ENCODE measurements at regions not wholly inside any gene's neighbourhood (a gene's known extent, or its start where the extent isn't known, plus 50 kb on each side); places are given as distances from the start of the nearest gene placed in this dataset.

GRCh38 chr10:27390681-27391080 lies 113.4 kb upstream of the RAB18 start:
- 82% methylated on average over 1 of the region's 1 CpG for WGBS
- H3K27me3 ChIP-seq (ENCODE audit: control insufficient read depth in 4 of 4, insufficient read depth in 4 of 4, low read length in 3 of 4), result peaks cover 0 to 3% (median 0%) of the 10 kb centered on the region in 4 donors

DNA sequence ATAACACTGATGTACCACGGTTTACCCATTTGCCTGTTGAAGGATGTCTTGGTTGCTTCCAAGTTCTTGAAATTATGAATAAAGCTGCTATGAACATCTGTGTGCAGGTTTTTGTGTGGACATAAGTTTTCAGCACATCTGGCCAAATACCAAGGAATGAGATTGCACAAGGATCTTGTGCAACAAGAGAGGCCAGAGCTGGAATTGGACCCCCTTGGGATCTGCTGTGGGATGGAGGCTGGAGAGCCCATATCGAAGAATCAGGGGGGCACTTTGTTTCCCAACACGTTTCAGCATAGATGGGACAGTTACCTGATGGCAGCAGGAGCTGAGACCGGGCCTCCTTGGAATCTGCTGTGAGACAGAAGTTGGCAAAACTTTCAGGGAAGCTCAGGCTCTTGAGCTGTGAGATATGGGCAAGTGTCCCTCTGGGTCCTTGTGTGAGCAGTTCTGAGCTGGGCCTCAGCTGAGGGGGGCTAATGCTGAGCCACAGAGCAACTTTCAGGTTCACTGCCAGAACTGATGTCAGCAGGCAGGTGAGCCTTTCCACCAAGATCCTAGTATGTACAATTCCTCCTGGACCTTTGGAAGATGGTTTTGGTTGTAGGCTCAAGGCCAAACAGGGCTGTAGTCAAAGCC lies 115.2 kb upstream of the RAB18 start:
- TF ChIP-seq ZBTB33 (IDR thresholded peaks at IDR 0.05) (no peak), TAF1 (conservative IDR thresholded peaks at IDR 0.05) (no peak), FOXA1 (IDR thresholded peaks at IDR 0.05) (no peak), ATF3 (IDR thresholded peaks at IDR 0.05) (no peak), RAD21 (IDR thresholded peaks at IDR 0.05) (no peak), YY1 (IDR thresholded peaks at IDR 0.05) (no peak), GABPA (IDR thresholded peaks at IDR 0.05 in 1 of 2, conservative IDR thresholded peaks at IDR 0.05 in 1 of 2) (no peak), SP1 (IDR thresholded peaks at IDR 0.05) (no peak)
- TF ChIP-seq, protein P1, sequence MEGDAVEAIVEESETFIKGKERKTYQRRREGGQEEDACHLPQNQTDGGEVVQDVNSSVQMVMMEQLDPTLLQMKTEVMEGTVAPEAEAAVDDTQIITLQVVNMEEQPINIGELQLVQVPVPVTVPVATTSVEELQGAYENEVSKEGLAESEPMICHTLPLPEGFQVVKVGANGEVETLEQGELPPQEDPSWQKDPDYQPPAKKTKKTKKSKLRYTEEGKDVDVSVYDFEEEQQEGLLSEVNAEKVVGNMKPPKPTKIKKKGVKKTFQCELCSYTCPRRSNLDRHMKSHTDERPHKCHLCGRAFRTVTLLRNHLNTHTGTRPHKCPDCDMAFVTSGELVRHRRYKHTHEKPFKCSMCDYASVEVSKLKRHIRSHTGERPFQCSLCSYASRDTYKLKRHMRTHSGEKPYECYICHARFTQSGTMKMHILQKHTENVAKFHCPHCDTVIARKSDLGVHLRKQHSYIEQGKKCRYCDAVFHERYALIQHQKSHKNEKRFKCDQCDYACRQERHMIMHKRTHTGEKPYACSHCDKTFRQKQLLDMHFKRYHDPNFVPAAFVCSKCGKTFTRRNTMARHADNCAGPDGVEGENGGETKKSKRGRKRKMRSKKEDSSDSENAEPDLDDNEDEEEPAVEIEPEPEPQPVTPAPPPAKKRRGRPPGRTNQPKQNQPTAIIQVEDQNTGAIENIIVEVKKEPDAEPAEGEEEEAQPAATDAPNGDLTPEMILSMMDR (IDR thresholded peaks at IDR 0.05; ENCODE audit: low read depth, low read length, missing input control), result no peak
- Histone ChIP-seq H3K4me3 (ENCODE audit: low read depth in 1 of 3, low read length in 3 of 3) (no peak overlapping the region), H3K27ac (ENCODE audit: low read depth in 1 of 2, low read length in 2 of 2) (no peak overlapping the region), H3K36me3 (ENCODE audit: control insufficient read depth in 4 of 4, insufficient read depth in 3 of 4, low read depth in 1 of 4, low read length in 3 of 4) (no peaks in the 10 kb centered on the region), H3K27me3 (ENCODE audit: control insufficient read depth in 4 of 4, insufficient read depth in 4 of 4, low read length in 3 of 4) (peaks cover 0 to 3% (median 0%) of the 10 kb centered on the region in 4 donors), H3K4me1 (ENCODE audit: control insufficient read depth in 4 of 4, insufficient read depth in 4 of 4, low read length in 3 of 4) (no peaks in the 10 kb centered on the region), H3K9me3 (ENCODE audit: control insufficient read depth in 4 of 4, low read length in 3 of 4) (no peaks in the 10 kb centered on the region), H3K9ac (ENCODE audit: low read depth in 1 of 2, low read length in 2 of 2) (no peak overlapping the region)
- DNase-seq (ENCODE audit: low spot score), result no peak
- 77% methylated on average over 4 of the region's 4 CpGs for WGBS

More at GRCh38 chr10:27390681-27391080, 113.4 kb upstream of the RAB18 start:
- Histone ChIP-seq H3K36me3 (ENCODE audit: control insufficient read depth in 4 of 4, insufficient read depth in 3 of 4, low read depth in 1 of 4, low read length in 3 of 4) (no peaks in the 10 kb centered on the region), H3K27ac (ENCODE audit: low read depth in 1 of 2, low read length in 2 of 2) (no peak overlapping the region), H3K4me3 (ENCODE audit: low read depth in 1 of 3, low read length in 3 of 3) (no peak overlapping the region), H3K4me1 (ENCODE audit: control insufficient read depth in 4 of 4, insufficient read depth in 4 of 4, low read length in 3 of 4) (no peaks in the 10 kb centered on the region), H3K9ac (ENCODE audit: low read depth in 1 of 2, low read length in 2 of 2) (no peak overlapping the region), H3K9me3 (ENCODE audit: control insufficient read depth in 4 of 4, low read length in 3 of 4) (no peaks in the 10 kb centered on the region)
- no peak for DNase-seq (ENCODE audit: low spot score)
- TF ChIP-seq, protein P2, sequence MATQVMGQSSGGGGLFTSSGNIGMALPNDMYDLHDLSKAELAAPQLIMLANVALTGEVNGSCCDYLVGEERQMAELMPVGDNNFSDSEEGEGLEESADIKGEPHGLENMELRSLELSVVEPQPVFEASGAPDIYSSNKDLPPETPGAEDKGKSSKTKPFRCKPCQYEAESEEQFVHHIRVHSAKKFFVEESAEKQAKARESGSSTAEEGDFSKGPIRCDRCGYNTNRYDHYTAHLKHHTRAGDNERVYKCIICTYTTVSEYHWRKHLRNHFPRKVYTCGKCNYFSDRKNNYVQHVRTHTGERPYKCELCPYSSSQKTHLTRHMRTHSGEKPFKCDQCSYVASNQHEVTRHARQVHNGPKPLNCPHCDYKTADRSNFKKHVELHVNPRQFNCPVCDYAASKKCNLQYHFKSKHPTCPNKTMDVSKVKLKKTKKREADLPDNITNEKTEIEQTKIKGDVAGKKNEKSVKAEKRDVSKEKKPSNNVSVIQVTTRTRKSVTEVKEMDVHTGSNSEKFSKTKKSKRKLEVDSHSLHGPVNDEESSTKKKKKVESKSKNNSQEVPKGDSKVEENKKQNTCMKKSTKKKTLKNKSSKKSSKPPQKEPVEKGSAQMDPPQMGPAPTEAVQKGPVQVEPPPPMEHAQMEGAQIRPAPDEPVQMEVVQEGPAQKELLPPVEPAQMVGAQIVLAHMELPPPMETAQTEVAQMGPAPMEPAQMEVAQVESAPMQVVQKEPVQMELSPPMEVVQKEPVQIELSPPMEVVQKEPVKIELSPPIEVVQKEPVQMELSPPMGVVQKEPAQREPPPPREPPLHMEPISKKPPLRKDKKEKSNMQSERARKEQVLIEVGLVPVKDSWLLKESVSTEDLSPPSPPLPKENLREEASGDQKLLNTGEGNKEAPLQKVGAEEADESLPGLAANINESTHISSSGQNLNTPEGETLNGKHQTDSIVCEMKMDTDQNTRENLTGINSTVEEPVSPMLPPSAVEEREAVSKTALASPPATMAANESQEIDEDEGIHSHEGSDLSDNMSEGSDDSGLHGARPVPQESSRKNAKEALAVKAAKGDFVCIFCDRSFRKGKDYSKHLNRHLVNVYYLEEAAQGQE (IDR thresholded peaks at IDR 0.05), result no peak
- TF ChIP-seq JUND (IDR thresholded peaks at IDR 0.05) (no peak), TAF1 (conservative IDR thresholded peaks at IDR 0.05) (no peak), GABPA (IDR thresholded peaks at IDR 0.05 in 1 of 2, conservative IDR thresholded peaks at IDR 0.05 in 1 of 2) (no peak), RXRA (IDR thresholded peaks at IDR 0.05) (no peak), SP1 (IDR thresholded peaks at IDR 0.05) (no peak), RAD21 (IDR thresholded peaks at IDR 0.05) (no peak), FOXA1 (IDR thresholded peaks at IDR 0.05) (no peak), NR2F2 (IDR thresholded peaks at IDR 0.05) (no peak), EGR1 (IDR thresholded peaks at IDR 0.05; ENCODE audit: low read depth in 2 of 2) (no peak), HNF4A (conservative IDR thresholded peaks at IDR 0.05) (no peak), FOXA2 (IDR thresholded peaks at IDR 0.05) (no peak)
- TF ChIP-seq, protein P1 (IDR thresholded peaks at IDR 0.05; ENCODE audit: low read depth, low read length, missing input control), result no peak

All from liver (tissue), 8 donors.